Nephron progenitor cell (in vitro differentiated cells): ENCODE measurements at regions not wholly inside any gene's neighbourhood (a gene's known extent, or its start where the extent isn't known, plus 50 kb on each side); places are given as distances from the start of the nearest gene placed in this dataset.

Experiments used
- DNase-seq: peaks from one replicate; pipeline ENCODE4 v3.0.0; 2021
- H3K27ac Mint-ChIP-seq: 2 replicates; pipeline ENCODE4 v1.8.0; 2021; ENCODE audit warnings: mild to moderate bottlenecking, moderate library complexity, mixed read lengths
- H3K27me3 Mint-ChIP-seq: 2 replicates; pipeline ENCODE4 v1.8.0; 2021; ENCODE audit warnings: mild to moderate bottlenecking, low read depth, mixed read lengths; ENCODE audit not compliant: poor library complexity
- H3K36me3 Mint-ChIP-seq: 2 replicates; pipeline ENCODE4 v1.8.0; 2021; ENCODE audit warnings: low read depth, mixed read lengths
- H3K4me1 Mint-ChIP-seq: 2 replicates; pipeline ENCODE4 v1.8.0; 2021; ENCODE audit warnings: mixed read lengths
- H3K4me3 Mint-ChIP-seq: 2 replicates; pipeline ENCODE4 v1.8.0; 2021; ENCODE audit warnings: mild to moderate bottlenecking, moderate library complexity, mixed read lengths
- H3K9me3 Mint-ChIP-seq: 2 replicates; pipeline ENCODE4 v1.8.0; 2021; ENCODE audit warnings: mild to moderate bottlenecking, moderate library complexity, mixed read lengths
- CTCF ChIP-seq: fragments of 200-600 bp; sonication (generic); IDR thresholded peaks from 2 replicates; pipeline ENCODE4 v1.5.0; 2021; ENCODE audit warnings: antibody characterized with exemption

DNA sequence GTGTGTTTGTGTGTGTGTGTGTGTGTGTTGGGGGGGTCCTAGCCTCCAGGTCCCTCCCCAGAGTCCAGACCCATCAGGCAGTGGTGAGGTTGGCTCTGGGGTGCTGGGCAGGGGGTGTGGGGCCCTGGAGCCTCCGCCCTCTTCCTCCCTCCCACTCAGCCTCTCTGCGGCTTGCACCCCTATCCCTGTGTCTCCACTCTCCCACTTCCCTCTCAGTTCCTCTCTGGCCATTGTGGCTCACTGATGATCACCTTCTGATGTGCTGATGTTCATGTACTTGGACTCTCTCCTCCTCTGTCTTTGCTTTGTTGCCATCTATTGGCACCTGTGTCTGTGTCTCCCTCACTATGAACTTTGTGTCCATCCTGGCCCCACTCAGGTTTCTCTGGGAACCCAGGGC, 298.7 kb downstream of the ZEB1 start:
- no peak for TF ChIP-seq CTCF
- Mint-ChIP-seq H3K4me3 (no peak overlapping the region), H3K36me3 (peaks cover 5% of the 10 kb centered on the region)

DNA sequence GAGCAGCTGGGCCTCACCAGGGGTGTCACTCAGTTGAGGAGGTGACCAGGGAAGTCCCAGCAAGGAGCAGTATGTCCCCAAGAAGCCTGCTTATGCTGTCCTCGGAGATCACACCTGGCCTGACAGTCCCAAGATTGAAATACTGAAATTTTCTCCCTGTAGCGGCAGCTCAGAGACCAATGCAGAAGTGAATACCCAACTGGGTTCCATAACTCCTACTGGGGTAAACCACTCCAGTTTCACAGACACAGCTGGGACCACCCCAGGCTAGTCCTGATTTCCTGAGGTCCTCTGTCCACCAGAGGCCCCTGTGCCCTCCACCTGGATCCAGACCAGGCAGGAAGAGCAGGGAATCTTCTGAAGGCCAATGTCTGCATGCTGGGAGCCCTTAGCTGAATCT, 298.1 kb downstream of the ZEB1 start:
- H3K9me3 Mint-ChIP-seq: peaks cover 10% of the 10 kb centered on the region
- TF ChIP-seq CTCF: no peak
- peaks cover 48% of the 10 kb centered on the region for H3K4me1 Mint-ChIP-seq
- no peak overlapping the region for H3K4me3 Mint-ChIP-seq
- H3K27me3 Mint-ChIP-seq: peaks cover 2% of the 10 kb centered on the region
- DNase-seq: no peak
- H3K27ac Mint-ChIP-seq: no peak overlapping the region
- peaks cover 5% of the 10 kb centered on the region for H3K36me3 Mint-ChIP-seq

More for the DNA sequence above, 298.7 kb downstream of the ZEB1 start:
- Mint-ChIP-seq H3K27me3 (peaks cover 2% of the 10 kb centered on the region), H3K4me1 (peaks cover 47% of the 10 kb centered on the region), H3K9me3 (peaks cover 10% of the 10 kb centered on the region), H3K27ac (no peak overlapping the region)
- no peak for DNase-seq

DNA sequence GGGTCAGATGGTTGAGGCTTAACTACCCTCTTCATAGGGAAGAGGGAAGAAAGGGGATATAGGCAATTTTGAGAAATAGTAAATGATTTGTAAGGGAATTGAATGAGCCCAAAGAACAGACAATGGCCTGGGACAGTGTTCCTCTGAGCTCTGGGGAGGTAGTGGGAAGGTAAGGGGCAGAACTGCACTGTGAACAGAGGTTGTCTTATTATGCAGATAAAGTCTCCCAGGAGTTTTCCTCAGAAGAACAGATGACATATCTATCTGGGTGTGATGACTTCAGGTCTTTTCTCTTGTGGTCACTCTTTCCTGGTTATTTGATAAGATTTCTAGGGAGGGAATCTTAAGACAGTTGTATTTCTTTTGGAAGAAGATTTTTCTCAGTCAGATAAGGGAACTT, 296.1 kb downstream of the ZEB1 start:
- peaks cover 5% of the 10 kb centered on the region for H3K36me3 Mint-ChIP-seq
- H3K9me3 Mint-ChIP-seq: peaks cover 10% of the 10 kb centered on the region
- H3K4me3 Mint-ChIP-seq: no peak overlapping the region
- no peak for DNase-seq
- peaks cover 2% of the 10 kb centered on the region for H3K27me3 Mint-ChIP-seq
- H3K4me1 Mint-ChIP-seq: peaks cover 50% of the 10 kb centered on the region
- no peak for TF ChIP-seq CTCF
- no peak overlapping the region for H3K27ac Mint-ChIP-seq

- H3K27me3 Mint-ChIP-seq: peaks cover 2% of the 10 kb centered on the region
- H3K36me3 Mint-ChIP-seq: peaks cover 5% of the 10 kb centered on the region
- DNase-seq: no peak
- no peak overlapping the region for H3K27ac Mint-ChIP-seq
- no peak overlapping the region for H3K4me3 Mint-ChIP-seq
- peaks cover 10% of the 10 kb centered on the region for H3K9me3 Mint-ChIP-seq
- TF ChIP-seq CTCF: no peak
- peaks cover 45% of the 10 kb centered on the region for H3K4me1 Mint-ChIP-seq
Observed at GRCh38 chr10:31614611-31615010, 295.6 kb downstream of the ZEB1 start.

DNA sequence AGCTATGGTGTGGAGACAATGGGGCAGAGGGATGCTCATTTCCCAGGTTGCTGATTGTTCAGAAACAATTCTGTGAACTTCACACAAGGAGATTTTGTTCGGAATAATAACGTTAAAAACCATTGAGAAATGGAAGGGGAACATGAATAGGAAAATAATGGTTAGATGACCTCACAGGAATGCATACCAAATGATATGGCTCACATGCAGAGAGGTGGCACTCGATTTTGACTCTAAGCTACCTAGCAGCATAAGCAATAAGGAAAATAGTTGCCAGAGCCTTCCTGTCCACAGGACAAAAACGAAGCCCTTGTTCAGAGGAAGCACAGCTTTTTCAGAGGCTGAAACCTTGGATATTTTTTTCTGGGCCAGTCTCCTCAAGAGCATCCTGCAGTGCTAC, 293.1 kb downstream of the ZEB1 start:
- no peak for DNase-seq
- Mint-ChIP-seq H3K27me3 (peaks cover 2% of the 10 kb centered on the region), H3K4me3 (no peak overlapping the region), H3K27ac (peak overlapping the region; percentile 3), H3K36me3 (peaks cover 5% of the 10 kb centered on the region), H3K9me3 (peaks cover 10% of the 10 kb centered on the region), H3K4me1 (peaks cover 23% of the 10 kb centered on the region)
- TF ChIP-seq CTCF: no peak

DNA sequence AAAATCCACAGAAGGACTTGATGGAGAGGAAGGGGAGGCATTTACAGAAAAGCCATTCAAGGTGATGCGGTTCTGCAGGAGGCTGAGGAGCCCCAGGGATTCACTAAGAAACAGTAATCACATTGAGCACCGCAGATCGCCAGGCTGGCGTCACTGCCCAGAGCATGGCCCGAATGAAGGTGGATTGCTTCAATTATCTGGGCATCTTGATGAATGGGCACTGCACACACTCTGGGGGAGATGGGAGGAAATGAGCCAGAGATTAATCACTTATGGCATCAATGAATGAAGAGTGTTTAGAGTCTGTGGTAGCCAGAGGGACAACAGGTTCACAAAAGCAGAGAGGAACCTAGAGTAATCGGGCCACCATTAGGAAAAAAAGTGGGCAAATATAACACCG, 292.1 kb downstream of the ZEB1 start:
- Mint-ChIP-seq H3K9me3 (peaks cover 10% of the 10 kb centered on the region), H3K4me3 (no peak overlapping the region), H3K27ac (no peak overlapping the region), H3K4me1 (peaks cover 18% of the 10 kb centered on the region), H3K36me3 (peaks cover 5% of the 10 kb centered on the region), H3K27me3 (peaks cover 2% of the 10 kb centered on the region)
- no peak for TF ChIP-seq CTCF
- no peak for DNase-seq
